ENCODE measurements at regions not wholly inside any gene's neighbourhood (a gene's known extent, or its start where the extent isn't known, plus 50 kb on each side); places are given as distances from the start of the nearest gene placed in this dataset.

- TF ChIP-seq CTCF (IDR thresholded peaks at IDR 0.05; ENCODE audit: low read length): no peak
- no peak for TF ChIP-seq EZH2 (IDR thresholded peaks at IDR 0.05; ENCODE audit: borderline replicate concordance, low read length)
These were observed 70.4 kb upstream of the SIRPA start for GRCh38 chr20:1824834-1825233.

All from OCI-LY1 (cell line).